HG02852 (cell line): ENCODE measurements at regions not wholly inside any gene's neighbourhood (a gene's known extent, or its start where the extent isn't known, plus 50 kb on each side); places are given as distances from the start of the nearest gene placed in this dataset.

Experiments
- ATAC-seq: cut with Tn5 transposase; IDR thresholded peaks from one replicate; pipeline ENCODE4 v1.9.1; 2021; ENCODE audit warnings: mild to moderate bottlenecking, moderate library complexity; ENCODE audit not compliant: unreplicated experiment

- ATAC-seq = no peak
Measured at GRCh38 chr2:43129676-43130547, 96.5 kb downstream of the ZFP36L2 start.

- ATAC-seq = no peak
Measured at GRCh38 chr2:43128559-43128955, 97.8 kb downstream of the ZFP36L2 start.

DNA sequence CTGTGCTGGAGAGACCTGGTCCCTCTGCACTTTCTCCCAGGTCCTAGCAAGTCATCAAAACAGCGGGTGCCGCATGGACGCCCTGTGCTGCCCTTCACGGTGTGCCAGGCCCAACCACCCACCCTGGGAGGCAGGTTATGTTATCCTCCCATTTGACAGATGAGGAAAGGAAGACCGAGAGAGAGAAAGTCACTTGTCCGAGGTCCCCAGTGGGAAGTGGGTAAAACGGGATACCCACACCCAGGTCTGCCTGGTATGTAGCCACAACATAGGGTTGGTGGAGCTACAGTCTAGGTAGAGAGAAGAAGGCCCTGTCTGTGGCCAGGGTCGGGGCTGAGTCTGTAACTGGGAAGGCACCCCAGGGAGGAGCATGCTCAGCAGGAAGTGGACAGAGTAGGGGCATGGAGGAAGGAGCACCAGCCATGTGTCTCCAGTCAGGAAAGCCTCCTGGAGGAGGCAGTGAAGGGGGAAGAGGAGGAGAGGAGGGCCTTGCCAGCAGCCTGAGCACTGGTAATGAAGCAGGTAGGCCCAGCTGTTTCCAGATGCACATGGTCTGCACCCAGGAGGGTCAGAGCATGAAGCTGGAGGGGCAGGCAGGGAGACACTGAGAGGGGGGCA lies 98.4 kb downstream of the ZFP36L2 start:
- ATAC-seq = no peak

- no peak for ATAC-seq
Measured at GRCh38 chr2:43127208-43127940, 99.0 kb downstream of the ZFP36L2 start.

- ATAC-seq = no peak
Measured at GRCh38 chr2:43126817-43127207, 99.6 kb downstream of the ZFP36L2 start.

- no peak for ATAC-seq
Measured at GRCh38 chr2:43125090-43125998, 101.1 kb downstream of the ZFP36L2 start.

DNA sequence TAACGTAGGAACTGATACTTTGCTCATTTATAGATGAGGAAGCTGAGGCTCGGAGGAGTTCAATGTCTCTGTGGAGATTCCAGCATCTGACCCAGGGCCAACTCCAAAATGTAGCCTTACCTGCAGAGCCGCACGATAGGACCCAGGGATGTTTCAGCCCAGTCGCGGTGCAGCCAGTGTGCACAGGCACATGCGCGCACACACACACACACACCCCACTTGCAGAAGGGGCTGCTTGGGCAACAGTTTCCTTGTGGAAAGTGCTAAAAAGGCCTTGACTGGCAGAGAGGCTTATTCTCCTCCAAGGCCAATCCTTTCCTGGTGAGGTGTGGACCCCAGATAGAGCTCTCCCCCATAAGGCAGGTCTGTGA lies 101.7 kb downstream of the ZFP36L2 start:
- no peak for ATAC-seq

- ATAC-seq = no peak
Measured at GRCh38 chr2:43123981-43124686, 102.3 kb downstream of the ZFP36L2 start.

DNA sequence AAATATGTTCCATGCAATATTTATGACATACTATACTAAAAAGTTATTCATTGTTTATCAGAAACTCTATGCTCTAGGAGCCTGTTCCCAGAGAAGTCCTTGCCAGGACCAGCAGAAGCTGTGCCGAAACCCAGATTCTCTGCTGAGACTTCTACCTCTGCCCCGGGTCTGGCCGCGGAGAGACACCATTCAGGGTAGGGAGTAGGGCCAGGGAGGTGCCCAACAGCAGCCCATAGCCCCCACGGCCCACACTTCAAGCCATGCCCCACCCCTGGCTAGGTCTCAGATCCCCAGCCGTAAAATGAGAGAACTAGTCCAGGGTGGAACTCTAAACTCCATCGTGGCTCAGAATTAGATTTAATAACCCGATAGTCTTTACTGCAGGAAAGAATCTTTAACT lies 102.9 kb downstream of the ZFP36L2 start:
- no peak for ATAC-seq

- ATAC-seq = no peak
Measured at GRCh38 chr2:43123028-43123427, 103.4 kb downstream of the ZFP36L2 start.

- ATAC-seq = no peak
Measured at GRCh38 chr2:43121580-43122314, 104.7 kb downstream of the ZFP36L2 start.

- ATAC-seq = no peak
Measured at GRCh38 chr2:43119303-43119702, 107.1 kb downstream of the ZFP36L2 start.

DNA sequence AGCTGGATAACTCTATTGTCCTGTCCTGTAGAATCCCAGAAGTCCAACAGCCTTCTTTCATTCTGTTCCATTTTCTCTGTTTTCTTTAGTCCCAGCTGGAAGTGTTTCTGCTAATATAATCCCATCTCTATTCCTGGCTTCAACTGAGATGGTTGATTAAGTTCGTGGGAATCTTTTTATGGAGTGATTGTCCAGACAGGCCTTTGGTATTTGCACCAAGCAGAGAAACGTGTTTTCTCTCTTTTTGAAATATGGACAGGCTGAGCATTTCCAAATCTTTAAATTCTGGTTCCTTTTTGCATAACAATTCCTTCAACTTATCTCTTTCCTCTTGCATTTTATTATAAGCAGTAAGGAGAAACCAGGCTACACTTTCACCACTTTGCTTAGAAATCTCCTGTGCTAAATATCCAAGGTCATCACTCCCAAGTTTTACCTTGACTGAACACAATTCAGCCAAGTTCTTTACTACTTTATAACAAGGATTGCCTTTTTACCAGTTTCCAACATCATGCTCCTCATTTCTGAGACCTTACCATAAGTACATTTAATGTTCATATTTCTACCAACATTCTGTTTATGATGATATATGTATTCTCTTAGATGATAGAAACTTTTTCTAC lies 108.8 kb downstream of the ZFP36L2 start:
- no peak for ATAC-seq

- ATAC-seq = no peak
Measured at GRCh38 chr2:43116988-43117387, 109.4 kb downstream of the ZFP36L2 start.

DNA sequence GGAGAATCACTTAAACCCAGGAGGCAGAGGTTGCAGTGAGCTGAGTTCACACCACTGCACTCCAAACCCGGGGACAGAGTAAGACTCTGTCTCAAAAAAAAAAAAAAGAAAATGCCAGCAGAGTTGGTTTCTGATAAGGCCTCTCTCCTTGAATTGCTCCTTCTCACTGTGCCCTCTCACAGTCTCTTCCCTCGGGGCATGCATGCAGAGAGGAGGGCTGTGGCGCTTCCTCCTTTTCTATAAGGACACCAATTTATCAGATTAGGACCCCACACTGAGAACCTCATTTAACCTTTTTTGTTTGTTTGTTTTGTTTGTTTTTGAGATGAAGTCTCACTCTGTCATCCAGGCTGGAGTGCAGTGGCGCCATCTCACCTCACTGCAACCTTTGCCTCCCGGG lies 110.5 kb downstream of the ZFP36L2 start:
- ATAC-seq = no peak

GRCh38 chr2:43114210-43114609 lies 112.2 kb downstream of the ZFP36L2 start:
- ATAC-seq = no peak

DNA sequence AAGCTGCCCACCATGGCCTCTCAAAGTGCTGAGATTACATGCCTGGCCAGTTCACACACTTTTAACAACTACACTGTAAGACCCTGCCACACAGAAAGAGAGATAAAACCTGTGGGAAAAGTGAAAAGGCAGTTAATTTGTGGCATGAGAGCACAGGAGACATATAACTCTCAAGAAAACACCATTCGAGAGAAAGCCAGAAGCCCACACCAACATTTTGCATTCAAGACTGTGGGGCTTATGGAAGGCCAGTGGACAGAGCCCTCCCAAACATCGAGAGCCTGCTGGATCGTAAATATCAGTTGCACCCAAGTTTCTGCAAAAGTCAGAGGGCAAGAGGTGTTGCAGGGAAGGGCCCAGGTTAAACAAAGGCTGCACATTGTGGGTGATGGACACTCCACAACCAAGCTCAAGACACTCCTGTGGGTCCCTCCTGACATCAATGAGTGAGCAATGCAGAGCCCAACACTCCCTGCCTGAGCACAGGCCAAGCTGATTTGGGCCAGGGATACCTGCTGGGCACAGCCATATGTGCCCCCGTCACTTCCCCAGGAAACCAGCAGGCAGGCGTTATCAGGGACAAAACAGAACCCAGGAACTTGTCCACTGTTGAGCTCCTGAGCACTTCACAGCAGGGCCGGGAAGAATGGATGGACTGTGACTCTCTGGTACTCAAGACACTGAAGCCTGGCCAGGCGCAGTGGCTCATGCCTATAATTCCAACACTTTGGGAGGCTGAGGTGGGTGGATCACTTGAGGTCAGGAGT lies 114.4 kb downstream of the ZFP36L2 start:
- ATAC-seq = no peak

GRCh38 chr2:43110442-43110871 lies 115.9 kb downstream of the ZFP36L2 start:
- ATAC-seq = no peak
